Adrenal gland (tissue), 9 donors: ENCODE measurements at regions not wholly inside any gene's neighbourhood (a gene's known extent, or its start where the extent isn't known, plus 50 kb on each side); places are given as distances from the start of the nearest gene placed in this dataset.
A peak's percentile ranks its signal among the peaks of the same experiment; 100 is the strongest.

Experiments
- DNase-seq, 7 donors: peaks; one replicate each; pipeline ENCODE4 v3.0.0-alpha.2; 2019 to 2020
- H3K27ac ChIP-seq, 5 donors: fragments of 200-600 bp; sonication (generic) in 4 of 5; 1 replicate in 3 of 5; 2 replicates in 2 of 5; pipeline versions ENCODE4 v1.5.1 to v1.8.0; 2016 to 2020; ENCODE audit warnings: mild to moderate bottlenecking in 1 of 5
- H3K27me3 ChIP-seq: fragments of 200-600 bp; 2 replicates; pipeline ENCODE4 v1.8.0; 2021
- H3K36me3 ChIP-seq, 2 donors: fragments of 200-600 bp; replicated peaks in 1 of 2; 1 replicate in 1 of 2; 2 replicates in 1 of 2; pipeline versions ENCODE4 v1.5.1 to v1.8.0; 2018 to 2022
- H3K4me1 ChIP-seq, 2 donors: fragments of 200-600 bp; replicated peaks in 1 of 2; 1 replicate in 1 of 2; 2 replicates in 1 of 2; pipeline versions ENCODE4 v1.5.1 to v1.8.0; 2018 to 2021
- H3K4me3 ChIP-seq, 4 donors: fragments of 200-600 bp; sonication (generic) in 3 of 4; one replicate each; pipeline ENCODE4 v1.5.1; 2016 to 2018
- H3K9me3 ChIP-seq, 3 donors: fragments of 200-600 bp; sonication (generic) in 1 of 3; replicated peaks in 1 of 3; 1 replicate in 2 of 3; 2 replicates in 1 of 3; pipeline versions ENCODE4 v1.5.1 to v1.8.0; 2016 to 2021
- POLR2A ChIP-seq, 2 donors: fragments of 450-650 bp; IDR thresholded peaks; one replicate each; pipeline ENCODE4 v1.6.1; 2017; ENCODE audit warnings: antibody characterized with exemption in 2 of 2, mild to moderate bottlenecking in 2 of 2, moderate library complexity in 1 of 2
- WGBS, 4 donors: extraction: QIAGEN DNeasy Blood & Tissue Kit in 2 of 4; methylation state at CpG; one replicate each; pipeline versions ENCODE4 v1.1.5 to v1.1.7; 2013 to 2017; 5-methylcytosine and 5-hydroxymethylcytosine counted together
- intact Hi-C, 2 donors: fragments of 100-400 bp; cut with DNase I; formaldehyde crosslinking; loops; one replicate each; pipeline versions ENCODE4 v1.14.1 to v1.15.0; 2022 to 2023
- TF ChIP-seq, protein P1 (sequence below), 6 experiments: fragments of 450-650 bp in 4 of 6; fragments of 200-600 bp in 2 of 6; sonication (generic) in 1 of 6; IDR thresholded peaks; 1 replicate in 5 of 6; 2 replicates in 1 of 6; pipeline versions ENCODE4 v1.5.1 to v1.8.0; 2016 to 2021; ENCODE audit warnings: antibody characterized with exemption in 6 of 6, mild to moderate bottlenecking in 2 of 6, moderate library complexity in 1 of 6
- donor health status: healthy with polysubstance abuse.
- donor health status: Bipolar disorder and iron deficiency.
- donor health status: DM: yes; HTN: yes; CAD: no.
- donor health status: DM: no; HTN: no; CAD: no.
- donor health status: DM: no; HTN: no; CAD: no.

DNA sequence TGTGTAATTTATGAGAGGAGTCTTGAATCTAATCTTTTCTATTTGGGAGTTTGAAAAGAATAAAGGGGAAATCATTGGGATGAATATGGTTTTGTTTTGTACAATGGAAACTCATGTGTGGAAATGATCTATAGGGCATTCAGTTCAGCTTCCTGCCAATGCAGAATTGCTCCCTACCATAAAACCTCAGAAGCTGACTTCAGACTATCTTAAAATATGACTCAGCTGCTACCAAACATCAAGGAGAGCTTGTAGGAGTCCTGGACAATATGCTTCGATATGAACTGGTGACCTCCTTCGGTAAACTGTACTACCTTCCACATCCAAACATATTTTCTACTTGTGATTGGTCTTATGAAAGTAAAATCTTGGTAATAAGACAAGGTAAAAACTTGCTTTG, 160.6 kb downstream of the CAPZA3 start:
- no peak overlapping the region for H3K27ac ChIP-seq
- no peaks in the 10 kb centered on the region for H3K27me3 ChIP-seq
- no peaks in the 10 kb centered on the region for H3K9me3 ChIP-seq
- intact Hi-C loops, result no loop called here
- H3K4me3 ChIP-seq, result no peak overlapping the region
- no peaks in the 10 kb centered on the region for H3K4me1 ChIP-seq
- no peaks in the 10 kb centered on the region for H3K36me3 ChIP-seq
- no peak for DNase-seq
- WGBS, 4 donors, result 92 to 95% (median 94%) methylated on average over 2 of the region's 2 CpGs
- TF ChIP-seq POLR2A (IDR thresholded peaks at IDR 0.05), result no peak
- TF ChIP-seq, protein P1, sequence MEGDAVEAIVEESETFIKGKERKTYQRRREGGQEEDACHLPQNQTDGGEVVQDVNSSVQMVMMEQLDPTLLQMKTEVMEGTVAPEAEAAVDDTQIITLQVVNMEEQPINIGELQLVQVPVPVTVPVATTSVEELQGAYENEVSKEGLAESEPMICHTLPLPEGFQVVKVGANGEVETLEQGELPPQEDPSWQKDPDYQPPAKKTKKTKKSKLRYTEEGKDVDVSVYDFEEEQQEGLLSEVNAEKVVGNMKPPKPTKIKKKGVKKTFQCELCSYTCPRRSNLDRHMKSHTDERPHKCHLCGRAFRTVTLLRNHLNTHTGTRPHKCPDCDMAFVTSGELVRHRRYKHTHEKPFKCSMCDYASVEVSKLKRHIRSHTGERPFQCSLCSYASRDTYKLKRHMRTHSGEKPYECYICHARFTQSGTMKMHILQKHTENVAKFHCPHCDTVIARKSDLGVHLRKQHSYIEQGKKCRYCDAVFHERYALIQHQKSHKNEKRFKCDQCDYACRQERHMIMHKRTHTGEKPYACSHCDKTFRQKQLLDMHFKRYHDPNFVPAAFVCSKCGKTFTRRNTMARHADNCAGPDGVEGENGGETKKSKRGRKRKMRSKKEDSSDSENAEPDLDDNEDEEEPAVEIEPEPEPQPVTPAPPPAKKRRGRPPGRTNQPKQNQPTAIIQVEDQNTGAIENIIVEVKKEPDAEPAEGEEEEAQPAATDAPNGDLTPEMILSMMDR (IDR thresholded peaks at IDR 0.05), result no peak

DNA sequence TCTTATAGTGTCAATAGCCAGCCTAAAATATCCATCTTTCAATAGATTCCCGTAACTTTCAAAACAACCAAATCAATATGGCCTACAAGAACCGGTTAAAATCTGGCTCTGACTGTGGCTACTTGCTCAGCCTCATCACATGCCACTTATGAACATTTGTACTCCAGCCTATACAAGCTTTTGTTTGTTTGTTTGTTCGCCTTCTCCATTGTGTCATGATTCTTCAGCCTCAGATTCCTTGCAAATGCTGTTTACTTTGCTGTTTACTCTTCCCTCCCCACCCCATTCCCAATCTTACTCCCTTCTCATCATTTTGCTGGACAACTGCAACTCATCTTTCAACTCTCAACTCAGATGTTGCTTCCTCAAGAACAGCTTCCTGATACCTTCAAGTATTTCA, 161.2 kb downstream of the CAPZA3 start:
- 90 to 98% (median 93%) methylated on average over 3 of the region's 3 CpGs for WGBS, 4 donors
- H3K4me3 ChIP-seq, result no peak overlapping the region
- no peak for TF ChIP-seq POLR2A (IDR thresholded peaks at IDR 0.05)
- TF ChIP-seq, protein P1 (IDR thresholded peaks at IDR 0.05), result no peak
- intact Hi-C loops, result no loop called here
- no peaks in the 10 kb centered on the region for H3K4me1 ChIP-seq
- no peak overlapping the region for H3K27ac ChIP-seq
- H3K27me3 ChIP-seq, result no peaks in the 10 kb centered on the region
- DNase-seq, result no peak
- no peaks in the 10 kb centered on the region for H3K9me3 ChIP-seq
- H3K36me3 ChIP-seq, result no peaks in the 10 kb centered on the region

DNA sequence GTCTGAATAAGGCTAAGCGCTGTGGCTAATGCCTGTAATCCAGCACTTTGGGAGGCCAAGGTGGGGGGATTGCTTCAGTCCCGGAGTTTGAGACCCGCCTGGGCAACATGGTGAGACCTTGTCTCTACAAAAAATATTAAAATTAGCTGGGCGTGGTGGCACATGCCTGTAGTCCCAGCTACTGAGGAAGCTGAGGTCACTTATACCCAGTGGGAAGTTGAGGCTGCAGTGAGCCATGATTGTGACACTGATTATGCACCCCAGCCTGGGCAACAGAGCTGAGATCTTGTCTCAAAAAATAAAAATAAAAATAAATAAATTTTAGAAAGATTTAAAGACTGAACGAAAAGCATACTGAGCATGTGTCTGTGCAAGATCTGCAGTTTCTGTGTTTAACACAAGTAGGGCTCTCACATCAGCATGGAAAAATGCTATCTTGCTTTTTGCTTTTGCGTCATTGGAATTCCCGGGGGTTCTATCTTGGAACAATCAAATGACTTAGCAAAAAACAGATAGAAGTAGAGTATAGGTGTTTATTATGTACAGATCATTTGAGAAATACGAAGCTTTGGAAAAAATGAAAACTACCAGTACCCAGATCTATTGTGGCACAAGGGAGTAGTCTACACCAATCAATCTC, 161.9 kb downstream of the CAPZA3 start:
- Histone ChIP-seq H3K9me3 (no peaks in the 10 kb centered on the region), H3K4me1 (no peaks in the 10 kb centered on the region), H3K27ac (no peak overlapping the region), H3K4me3 (no peak overlapping the region), H3K36me3 (no peaks in the 10 kb centered on the region), H3K27me3 (no peaks in the 10 kb centered on the region)
- 89 to 94% (median 92%) methylated on average over 8 of the region's 8 CpGs for WGBS, 4 donors
- intact Hi-C loops, result no loop called here
- no peak for DNase-seq
- TF ChIP-seq POLR2A (IDR thresholded peaks at IDR 0.05), result no peak
- TF ChIP-seq, protein P1 (IDR thresholded peaks at IDR 0.05), result no peak

DNA sequence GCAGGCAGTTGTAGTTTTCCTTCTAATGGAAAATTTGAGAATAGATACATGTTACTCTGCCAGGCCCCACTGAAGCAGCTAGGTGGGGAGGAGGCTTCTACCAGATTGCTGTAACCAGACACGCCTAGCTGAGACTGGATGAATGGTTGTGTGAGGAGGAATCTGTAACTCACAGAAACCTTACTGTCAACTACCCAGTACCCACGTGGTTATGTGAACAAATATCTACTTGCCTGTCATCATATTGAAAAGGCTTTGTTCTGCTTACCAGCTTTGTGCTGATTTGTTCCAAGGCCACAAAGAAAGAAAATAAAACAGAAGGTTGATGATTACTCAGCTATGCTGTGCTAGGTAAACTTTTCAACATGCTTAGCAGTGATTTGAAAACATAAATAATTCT, 167.2 kb downstream of the CAPZA3 start:
- H3K9me3 ChIP-seq, result no peaks in the 10 kb centered on the region
- H3K27ac ChIP-seq, result no peak overlapping the region
- TF ChIP-seq, protein P1 (IDR thresholded peaks at IDR 0.05), result no peak
- TF ChIP-seq POLR2A (IDR thresholded peaks at IDR 0.05), result no peak
- no peaks in the 10 kb centered on the region for H3K36me3 ChIP-seq
- no peaks in the 10 kb centered on the region for H3K27me3 ChIP-seq
- WGBS, 4 donors, result 57 to 72% (median 61%) methylated on average over 2 of the region's 2 CpGs
- H3K4me3 ChIP-seq, result no peak overlapping the region
- peak in 1 of 7 donors; percentile 24 for DNase-seq
- intact Hi-C loops, result no loop called here
- peaks cover 0 to 4% of the 10 kb centered on the region in 2 donors for H3K4me1 ChIP-seq
